ENCODE measurements at regions not wholly inside any gene's neighbourhood (a gene's known extent, or its start where the extent isn't known, plus 50 kb on each side); places are given as distances from the start of the nearest gene placed in this dataset.

GRCh38 chr2:49656853-49657252, 502.5 kb upstream of the FSHR start:
- H3K4me3 ChIP-seq (ENCODE audit: low read depth, low read length), result no peak overlapping the region
- H3K9me3 ChIP-seq (ENCODE audit: control insufficient read depth, insufficient read depth, low read length), result peaks cover 6% of the 10 kb centered on the region; the same call in 1 of the 2 replicates
- ChIA-PET CTCF (no interaction called here), POLR2A (no interaction called here)
- no peaks in the 10 kb centered on the region for H3K27me3 ChIP-seq (ENCODE audit: control insufficient read depth, insufficient read depth, low read length)
- no peak for TF ChIP-seq CTCF (IDR thresholded peaks at IDR 0.05; ENCODE audit: low read depth, low read length)
- DNase-seq (ENCODE audit: low read depth, low spot score), result no peak
- no peak overlapping the region for H3K27ac ChIP-seq (ENCODE audit: low read depth, low read length)

- ChIA-PET CTCF (no interaction called here), POLR2A (no interaction called here)
- DNase-seq (ENCODE audit: low read depth, low spot score), result no peak
- no peaks in the 10 kb centered on the region for H3K27me3 ChIP-seq (ENCODE audit: control insufficient read depth, insufficient read depth, low read length)
- no peak overlapping the region for H3K27ac ChIP-seq (ENCODE audit: low read depth, low read length)
- H3K9me3 ChIP-seq (ENCODE audit: control insufficient read depth, insufficient read depth, low read length), result no peaks in the 10 kb centered on the region
- no peak overlapping the region for H3K4me3 ChIP-seq (ENCODE audit: low read depth, low read length)
- TF ChIP-seq CTCF (IDR thresholded peaks at IDR 0.05; ENCODE audit: low read depth, low read length), result no peak
Measured at GRCh38 chr2:49643149-49643548, 488.8 kb upstream of the FSHR start.

- no peak overlapping the region for H3K4me3 ChIP-seq (ENCODE audit: low read depth, low read length)
- no peak for TF ChIP-seq CTCF (IDR thresholded peaks at IDR 0.05; ENCODE audit: low read depth, low read length)
- DNase-seq (ENCODE audit: low read depth, low spot score), result no peak
- peaks cover 3% of the 10 kb centered on the region; the same call in 1 of the 2 replicates for H3K9me3 ChIP-seq (ENCODE audit: control insufficient read depth, insufficient read depth, low read length)
- ChIA-PET POLR2A (interaction anchor here (0.7 kb wide), 1 partner anchor 575 kb away, joined by 8 read pairs; no protein-coding TSS in a partner anchor), CTCF (no interaction called here)
- no peaks in the 10 kb centered on the region for H3K27me3 ChIP-seq (ENCODE audit: control insufficient read depth, insufficient read depth, low read length)
- H3K27ac ChIP-seq (ENCODE audit: low read depth, low read length), result no peak overlapping the region
Measured at GRCh38 chr2:49640630-49641029, 486.3 kb upstream of the FSHR start.

DNA sequence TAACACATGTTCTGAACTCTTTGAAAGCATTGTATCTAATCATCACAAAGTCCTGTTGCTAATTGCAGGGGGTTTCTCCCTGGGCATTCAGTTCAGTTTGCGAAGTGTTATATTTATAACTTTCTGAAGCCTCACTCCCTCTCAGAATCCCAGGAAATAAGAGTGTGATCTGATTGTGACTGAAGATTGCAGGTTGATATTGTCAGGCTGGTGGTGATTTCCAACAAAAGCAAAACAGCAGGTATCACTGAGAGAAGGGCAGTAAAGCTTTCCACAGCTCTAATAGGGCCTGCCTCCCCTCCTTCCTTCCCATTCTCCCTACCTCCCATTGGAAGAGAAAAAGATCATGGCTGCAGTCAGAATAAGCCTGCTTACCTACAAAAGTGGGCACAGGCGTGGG, 466.7 kb upstream of the FSHR start:
- no peak for TF ChIP-seq CTCF (IDR thresholded peaks at IDR 0.05; ENCODE audit: low read depth, low read length)
- no peak overlapping the region for H3K4me3 ChIP-seq (ENCODE audit: low read depth, low read length)
- no peaks in the 10 kb centered on the region for H3K27me3 ChIP-seq (ENCODE audit: control insufficient read depth, insufficient read depth, low read length)
- H3K27ac ChIP-seq (ENCODE audit: low read depth, low read length), result no peak overlapping the region
- ChIA-PET POLR2A (no interaction called here), CTCF (no interaction called here)
- H3K9me3 ChIP-seq (ENCODE audit: control insufficient read depth, insufficient read depth, low read length), result peaks cover 5% of the 10 kb centered on the region; the same call in 1 of the 2 replicates
- DNase-seq (ENCODE audit: low read depth, low spot score), result no peak

- H3K4me3 ChIP-seq (ENCODE audit: low read depth, low read length), result no peak overlapping the region
- ChIA-PET CTCF (no interaction called here), POLR2A (no interaction called here)
- no peak for TF ChIP-seq CTCF (IDR thresholded peaks at IDR 0.05; ENCODE audit: low read depth, low read length)
- no peak overlapping the region for H3K27ac ChIP-seq (ENCODE audit: low read depth, low read length)
- H3K27me3 ChIP-seq (ENCODE audit: control insufficient read depth, insufficient read depth, low read length), result no peaks in the 10 kb centered on the region
- DNase-seq (ENCODE audit: low read depth, low spot score), result no peak
- H3K9me3 ChIP-seq (ENCODE audit: control insufficient read depth, insufficient read depth, low read length), result peaks cover 5% of the 10 kb centered on the region; the same call in 1 of the 2 replicates
Measured at GRCh38 chr2:49619804-49620203, 465.5 kb upstream of the FSHR start.

All from AG04450 (cell line).